Esophagus squamous epithelium (tissue), 4 donors: ENCODE measurements at regions not wholly inside any gene's neighbourhood (a gene's known extent, or its start where the extent isn't known, plus 50 kb on each side); places are given as distances from the start of the nearest gene placed in this dataset.

Experiments used
- CTCF ChIP-seq, 6 experiments: fragments of 450-650 bp in 4 of 6; fragments of 200-600 bp in 2 of 6; sonication (generic) in 2 of 6; IDR thresholded peaks; one replicate each; pipeline ENCODE4 v1.5.1; 2016 to 2019; ENCODE audit warnings: antibody characterized with exemption in 6 of 6, mild to moderate bottlenecking in 4 of 6, moderate library complexity in 4 of 6
- POLR2A ChIP-seq, 4 donors: fragments of 450-650 bp; IDR thresholded peaks; one replicate each; pipeline ENCODE4 v1.6.1; 2017; ENCODE audit warnings: antibody characterized with exemption in 4 of 4, mild to moderate bottlenecking in 4 of 4, moderate library complexity in 3 of 4

GRCh38 chr12:31874961-31875608, 84.1 kb upstream of the RESF1 start:
- TF ChIP-seq CTCF (IDR thresholded peaks at IDR 0.05): no peak
- no peak for TF ChIP-seq POLR2A (IDR thresholded peaks at IDR 0.05)
